RPMI7951 (cell line): ENCODE measurements at regions not wholly inside any gene's neighbourhood (a gene's known extent, or its start where the extent isn't known, plus 50 kb on each side); places are given as distances from the start of the nearest gene placed in this dataset.
"Not testable (repeated sequence)": the region's sequence is repeated elsewhere in the genome, so short reads cannot be mapped to it uniquely, and the experiment has no call there.

Experiments used
- DNase-seq: peaks from one replicate; pipeline ENCODE4 v3.0.0-alpha.2; 2012; ENCODE audit warnings: low read depth

DNA sequence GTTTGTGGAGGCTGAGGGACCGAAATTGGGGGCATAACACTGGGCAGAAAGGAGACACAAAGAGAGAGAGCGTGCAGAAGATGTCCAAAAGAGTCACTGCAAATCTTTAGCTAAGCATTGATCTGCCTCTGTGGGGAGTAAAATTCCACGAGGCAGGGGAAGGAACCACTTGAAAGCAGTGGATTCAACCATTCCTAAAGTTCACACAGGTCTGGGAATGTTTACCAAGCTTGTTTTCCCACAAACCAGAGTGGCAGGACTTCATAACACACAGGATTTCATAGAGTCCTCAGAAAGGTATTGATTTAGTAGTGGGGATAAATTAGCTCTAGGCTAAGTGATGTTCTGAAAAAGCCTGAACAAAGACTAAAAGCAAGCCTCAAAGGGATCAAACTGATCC is 66.1 kb upstream of the RPL38 start:
- no peak for DNase-seq

DNA sequence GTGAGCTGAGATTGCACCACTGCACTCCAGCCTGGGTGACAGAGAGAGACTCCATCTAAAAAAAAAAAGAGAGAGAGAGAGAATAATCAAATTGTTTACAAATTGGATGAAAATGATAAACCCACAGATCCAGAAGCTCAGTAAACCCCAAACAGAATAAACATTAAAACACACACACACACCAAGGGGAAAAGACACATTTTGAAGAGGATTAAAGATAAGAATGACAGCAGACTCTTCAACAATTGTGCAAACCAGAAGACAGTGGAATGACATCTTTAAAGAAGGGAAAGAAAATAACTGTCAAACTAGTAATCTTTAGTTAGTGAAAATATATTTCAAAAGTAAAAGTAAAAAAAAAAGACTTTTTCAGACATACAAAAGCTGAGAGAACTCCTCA is 64.4 kb upstream of the RPL38 start:
- no peak for DNase-seq

DNA sequence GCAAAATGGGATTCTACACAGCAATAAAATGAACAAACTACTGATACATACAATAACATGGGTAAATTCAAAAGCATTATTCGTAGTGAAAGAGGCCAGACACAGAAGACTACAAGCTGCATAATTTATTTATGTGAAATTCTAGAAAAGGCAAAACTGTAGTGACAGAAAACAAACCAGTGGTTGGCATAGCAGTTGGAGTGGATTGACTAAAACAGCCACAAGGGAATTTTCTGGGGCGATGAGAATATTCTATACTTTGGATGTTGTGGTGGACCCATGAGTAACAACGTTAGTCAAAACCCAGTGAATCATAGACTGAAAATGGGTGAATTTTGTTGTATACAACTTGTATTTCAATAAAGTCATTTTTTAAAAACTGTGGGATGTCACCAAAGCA is 63.2 kb upstream of the RPL38 start:
- DNase-seq = no peak

DNA sequence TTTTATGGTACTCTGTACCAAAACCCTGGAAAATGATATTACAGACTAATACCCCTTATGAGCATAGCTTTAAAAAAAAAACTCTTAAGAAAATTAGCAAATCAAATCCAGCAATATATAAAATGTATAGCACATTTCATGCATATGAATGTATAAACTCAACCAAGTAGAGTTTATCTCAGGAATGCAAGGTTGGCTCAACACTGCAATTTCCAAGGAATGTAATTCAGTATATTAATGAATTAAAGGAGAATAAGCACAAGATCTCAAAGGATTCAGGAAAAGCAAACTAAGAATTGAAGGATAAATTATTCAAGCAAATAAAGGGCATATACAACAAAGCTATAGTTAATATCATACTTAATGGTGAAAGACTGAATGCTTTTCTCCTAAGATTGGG is 61.9 kb upstream of the RPL38 start:
- no peak for DNase-seq

DNA sequence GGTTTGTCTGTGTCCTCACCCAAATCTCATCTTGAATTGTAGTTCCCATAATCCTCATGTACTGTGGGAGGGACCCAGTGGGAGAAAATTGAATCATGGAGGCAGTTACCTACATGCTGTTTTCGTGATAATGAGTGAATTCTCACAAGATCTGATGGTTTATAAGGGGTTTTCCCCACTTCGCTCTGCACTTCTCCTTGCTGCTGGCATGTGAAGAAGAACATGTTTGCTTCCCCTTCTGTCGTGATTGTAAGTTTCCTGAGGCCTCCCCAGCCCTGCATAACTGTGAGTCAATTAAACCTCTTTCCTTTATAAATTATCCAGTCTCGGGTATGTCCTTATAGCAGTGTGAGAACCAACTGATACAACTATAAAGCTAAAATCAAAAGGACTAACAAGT is 60.2 kb upstream of the RPL38 start:
- DNase-seq = not testable (repeated sequence)

DNA sequence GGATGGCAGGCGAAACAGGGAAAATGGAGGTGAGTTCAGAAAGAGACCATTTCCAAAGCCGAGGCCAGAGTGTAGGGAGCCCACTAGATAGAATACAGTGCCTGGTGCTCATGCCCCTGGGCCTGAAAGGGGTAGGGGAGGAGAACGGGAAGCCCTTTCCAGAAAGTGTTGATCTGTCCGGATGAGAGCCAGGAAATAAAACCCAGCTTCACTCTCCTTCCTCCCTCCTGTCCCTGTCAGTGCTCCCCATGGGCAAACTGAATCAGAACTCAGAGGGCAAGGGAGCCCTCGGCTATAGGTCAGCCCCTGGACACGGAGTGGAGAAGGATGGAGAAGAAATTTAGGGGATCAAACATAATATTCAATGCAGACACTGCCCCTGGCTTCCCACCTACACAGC is 57.7 kb upstream of the RPL38 start:
- DNase-seq = no peak

DNA sequence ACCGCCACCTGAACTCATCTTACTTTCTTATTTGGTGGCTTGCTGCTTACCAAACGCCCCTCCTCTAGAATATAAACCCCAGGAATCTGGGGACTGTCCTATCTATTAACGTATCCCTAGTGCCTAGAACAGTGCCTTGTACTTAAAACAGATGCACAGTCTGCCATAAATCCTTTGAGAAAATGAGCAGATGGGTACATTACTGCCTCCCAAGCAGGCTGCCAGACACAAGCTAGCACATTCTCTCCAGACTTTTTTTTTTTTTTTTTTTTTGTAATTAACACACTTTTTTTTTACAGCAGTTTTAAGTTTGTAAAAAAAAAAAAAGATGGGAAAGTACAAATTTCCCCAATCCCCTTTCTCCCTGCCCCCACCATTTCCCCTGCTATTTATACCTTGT is 57.3 kb upstream of the RPL38 start:
- no peak for DNase-seq

DNA sequence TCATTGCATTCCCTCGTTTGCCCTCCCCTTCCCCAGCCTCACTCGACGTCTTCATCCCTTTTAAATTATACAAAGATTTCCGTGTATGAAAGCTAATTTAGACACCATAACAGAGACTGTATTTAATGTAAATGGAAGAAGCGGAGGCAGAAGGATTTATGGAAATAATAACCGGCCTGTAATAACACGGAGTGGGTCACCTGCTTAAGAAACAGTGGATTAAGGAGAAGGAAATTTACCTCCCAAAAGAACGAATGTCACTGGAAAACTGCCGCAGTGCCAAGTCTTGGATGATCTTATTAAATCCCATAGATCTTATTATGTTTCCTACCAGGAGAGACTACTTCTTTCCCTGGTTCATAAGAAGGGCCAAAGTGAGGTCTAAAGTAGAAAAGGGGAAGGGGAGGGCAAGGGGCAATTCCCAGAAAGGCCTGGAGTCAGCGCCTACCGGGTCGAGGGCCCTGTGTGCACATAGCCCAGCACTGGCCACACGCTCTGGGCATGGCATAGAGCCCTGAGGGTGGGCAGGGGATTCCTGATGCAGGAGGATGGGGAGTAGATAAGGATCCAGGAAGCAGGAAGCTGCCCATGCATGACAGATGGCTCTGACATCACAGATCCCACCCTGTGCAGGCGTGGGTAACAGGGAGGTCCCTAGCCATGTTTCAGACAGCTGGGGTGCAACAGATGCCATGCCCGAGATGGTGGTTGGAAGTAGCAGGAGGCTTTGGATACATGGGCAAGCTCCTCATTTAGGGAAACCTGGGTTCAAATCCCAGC is 56.2 kb upstream of the RPL38 start:
- DNase-seq = no peak

DNA sequence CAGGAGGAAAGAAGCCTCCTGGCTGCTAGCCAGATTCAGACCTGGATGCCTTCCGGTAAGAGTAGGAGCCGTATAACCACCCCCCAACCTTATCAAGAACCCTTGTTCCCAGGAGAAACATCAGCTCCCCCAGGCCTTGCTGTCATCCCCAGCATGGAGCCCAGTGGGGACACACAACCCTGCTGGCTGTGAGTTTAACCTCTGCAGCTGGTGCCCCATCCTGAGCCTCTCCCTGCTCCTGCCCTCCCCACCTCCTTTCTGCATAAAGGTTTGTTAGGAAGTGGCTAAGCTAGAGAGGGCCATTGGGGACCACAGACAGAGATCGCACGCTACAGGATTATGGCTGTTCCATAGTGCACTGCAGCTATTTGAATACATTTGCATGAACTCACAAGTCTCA is 55.5 kb upstream of the RPL38 start:
- no peak for DNase-seq

DNA sequence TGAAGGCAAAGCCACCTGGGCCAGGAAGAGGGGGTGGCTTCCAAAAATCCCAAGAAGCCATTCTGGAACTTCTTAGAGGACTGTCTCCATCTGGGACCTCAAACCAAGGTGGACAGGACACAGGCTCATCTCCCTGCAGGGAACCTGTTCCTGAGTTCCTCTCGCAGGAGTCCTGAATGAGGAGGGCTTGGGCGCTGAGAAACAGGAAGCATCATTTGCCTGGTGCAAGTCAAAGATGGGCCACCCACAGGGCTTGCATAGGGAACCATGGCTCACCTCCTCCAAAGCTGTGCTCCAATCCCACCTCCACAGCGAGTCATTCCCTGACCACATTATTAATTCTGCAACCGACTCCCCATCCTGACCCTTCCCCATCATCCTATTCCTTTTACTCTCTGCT is 55.0 kb upstream of the RPL38 start:
- no peak for DNase-seq

DNA sequence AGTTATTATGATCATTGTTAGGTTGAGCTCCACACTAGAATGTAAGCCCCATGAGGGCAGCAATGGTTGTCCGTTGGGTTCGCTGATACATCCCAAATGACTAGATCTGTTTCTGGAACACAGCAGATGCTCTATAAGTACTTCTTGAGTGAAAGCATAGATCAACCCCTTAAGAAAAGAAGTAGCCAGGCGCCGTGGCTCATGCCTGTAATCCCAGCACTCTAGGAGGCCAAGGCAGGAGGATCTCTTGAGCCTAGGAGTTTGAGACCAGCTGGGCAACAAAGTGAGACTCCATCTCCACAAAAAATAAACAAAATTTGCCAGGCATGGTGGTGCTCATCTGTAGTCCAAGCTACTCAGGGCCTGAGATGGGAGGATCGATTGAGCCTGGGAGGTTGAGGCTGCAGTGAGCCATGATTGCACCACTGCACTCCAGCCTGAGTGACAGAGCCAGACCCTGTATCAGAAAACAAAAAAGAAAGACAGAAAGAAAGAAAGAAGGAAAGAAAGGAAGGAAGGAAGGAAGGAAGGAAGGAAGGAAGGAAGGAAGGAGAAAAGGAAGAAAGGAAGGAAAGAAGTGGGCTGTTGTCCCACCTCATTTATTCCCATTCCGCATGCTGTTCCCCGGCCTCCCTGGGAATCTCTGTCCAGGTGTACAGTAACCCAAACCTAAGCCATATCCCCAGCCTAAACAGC is 54.4 kb upstream of the RPL38 start:
- DNase-seq = no peak

DNA sequence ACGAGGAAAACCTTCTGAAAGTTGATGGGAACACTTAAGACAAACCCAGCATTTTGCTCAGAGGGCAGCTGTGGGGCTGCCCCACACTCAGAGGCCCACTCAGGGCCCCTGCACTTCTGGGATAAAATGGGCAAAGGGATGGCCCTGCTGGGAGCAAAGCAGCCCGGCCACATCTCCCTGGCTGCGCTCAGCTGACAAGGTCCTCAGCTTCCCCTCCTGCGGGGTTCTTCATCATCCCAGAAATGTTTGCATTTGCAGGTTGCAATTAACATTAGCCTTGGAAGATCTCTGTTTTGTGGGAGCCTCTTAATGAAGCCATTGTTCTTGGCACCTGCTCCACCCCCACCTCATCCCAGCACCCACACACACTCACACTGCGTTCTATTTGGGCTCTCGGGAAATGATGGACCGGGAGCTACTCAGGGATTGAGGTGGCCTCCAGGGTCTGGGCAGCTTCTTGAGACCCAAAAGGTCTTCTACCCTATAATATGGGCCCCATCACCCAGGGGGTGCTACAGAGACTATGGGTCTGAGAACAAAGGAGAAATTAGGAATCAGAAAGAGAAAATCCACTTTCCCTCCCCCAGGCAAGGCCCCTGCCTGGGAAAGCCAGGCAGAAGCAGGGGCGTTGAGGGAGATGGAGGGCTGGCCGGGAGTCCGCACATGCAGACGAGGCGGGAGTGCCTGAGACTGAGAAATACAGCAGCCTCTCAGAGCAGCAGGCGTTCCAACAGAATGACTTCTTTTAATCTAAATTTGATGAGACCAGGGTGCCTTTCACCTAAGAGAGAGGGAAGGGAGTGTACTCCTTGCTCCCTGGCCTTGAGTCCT is 53.7 kb upstream of the RPL38 start:
- no peak for DNase-seq

DNA sequence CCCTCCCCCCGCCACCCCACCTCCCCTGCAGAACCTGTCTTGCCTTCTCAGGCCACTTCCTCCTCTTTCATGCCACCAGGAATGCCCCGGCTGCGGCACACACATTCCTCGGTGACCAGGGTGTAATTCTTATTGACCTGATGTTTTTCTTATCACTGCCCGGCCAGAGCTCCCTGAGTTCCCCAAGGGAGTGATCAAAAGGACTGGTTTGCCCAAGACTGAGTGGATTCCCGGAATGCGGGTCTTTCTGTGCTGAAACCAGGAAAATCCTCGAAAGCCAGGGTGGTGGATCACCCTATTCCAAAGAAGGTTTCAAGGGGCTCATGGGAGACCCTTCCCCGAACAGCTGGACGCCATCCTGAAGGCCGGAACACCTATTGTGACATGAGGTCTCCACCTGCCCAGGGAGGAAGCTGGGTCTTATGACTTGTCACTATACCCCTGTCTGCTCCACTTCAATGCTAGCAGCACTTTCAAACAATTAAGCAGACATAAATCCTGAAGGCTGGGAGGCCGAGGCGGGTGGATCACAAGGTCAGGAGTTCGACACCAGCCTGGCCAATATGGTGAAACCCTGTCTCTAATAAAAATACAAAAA is 53.0 kb upstream of the RPL38 start:
- DNase-seq = no peak

DNA sequence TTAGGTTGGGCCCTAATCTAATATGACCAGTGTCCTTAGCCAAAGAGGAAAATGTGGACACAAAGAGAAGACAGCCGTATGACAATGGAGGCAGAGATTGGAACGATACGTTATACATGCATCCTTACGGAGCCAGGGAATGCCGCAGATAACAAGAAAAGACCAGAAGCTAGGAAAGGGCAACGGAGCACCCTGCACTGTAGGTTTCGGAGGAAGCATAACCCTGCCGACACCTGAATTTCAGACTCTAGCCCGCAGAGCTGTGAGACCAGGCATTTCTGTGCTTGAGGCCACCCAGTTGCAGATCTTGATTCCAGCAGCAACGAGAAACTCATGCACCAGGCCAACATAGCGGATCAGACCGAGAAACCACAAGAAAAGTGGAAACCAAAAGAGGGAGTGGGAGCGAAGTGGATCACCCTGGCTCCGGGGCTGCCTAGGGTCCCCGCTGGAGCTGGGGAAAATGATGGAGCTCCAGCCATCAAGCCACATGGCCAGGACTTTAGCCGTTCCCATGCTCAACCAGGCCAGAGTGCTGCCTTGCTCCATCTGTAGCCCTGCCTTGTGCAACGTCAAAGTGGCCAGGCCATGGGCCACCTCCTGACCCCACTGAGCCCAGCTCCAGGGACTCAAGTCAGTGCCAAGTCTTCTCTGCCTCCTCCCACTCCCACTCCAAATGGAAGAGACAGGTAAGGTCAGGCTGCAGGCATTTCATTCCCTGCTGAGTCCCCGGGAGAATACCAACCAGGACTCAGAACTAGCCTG is 51.7 kb upstream of the RPL38 start:
- DNase-seq = no peak

DNA sequence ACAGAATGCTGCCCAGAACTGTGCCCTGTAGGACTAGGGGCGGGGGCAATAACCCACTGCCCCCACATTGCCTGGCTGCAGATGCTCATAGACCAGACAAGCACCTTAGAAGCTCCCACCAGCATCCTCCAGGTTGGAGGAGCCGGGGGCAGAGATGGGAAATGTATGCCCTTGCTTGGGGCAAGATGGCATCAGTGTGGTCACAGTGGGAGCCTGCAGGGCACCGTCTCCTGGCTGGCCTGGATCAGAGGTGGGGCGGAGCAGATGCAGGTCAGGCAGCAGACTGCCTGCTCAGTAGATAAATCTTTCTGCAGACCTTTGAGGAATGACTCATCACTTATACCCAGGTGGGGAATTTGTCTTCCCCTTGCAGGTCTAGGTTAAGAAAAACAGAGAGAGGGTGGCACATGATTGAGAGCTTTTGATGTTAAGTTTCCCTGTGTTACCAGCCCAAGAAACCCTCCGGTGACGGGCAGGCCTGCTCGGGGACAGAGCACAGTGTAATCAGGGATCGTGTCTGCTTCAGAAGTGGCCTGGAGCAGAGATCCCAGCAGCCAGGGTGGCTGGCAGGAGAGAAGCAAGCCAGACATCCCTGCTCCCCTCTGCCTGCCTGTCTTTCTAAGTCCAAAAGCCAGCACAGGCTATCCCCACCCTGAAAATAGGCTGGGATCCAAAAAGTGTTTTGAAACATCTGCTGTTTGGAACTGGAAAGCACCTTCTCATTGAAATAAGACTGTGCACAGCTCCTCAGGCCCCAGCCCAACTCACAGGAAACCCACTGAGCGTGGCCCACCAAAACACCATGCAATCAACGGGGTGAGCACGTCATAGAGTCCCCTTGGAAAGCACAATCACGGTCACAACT is 50.7 kb upstream of the RPL38 start:
- no peak for DNase-seq

DNA sequence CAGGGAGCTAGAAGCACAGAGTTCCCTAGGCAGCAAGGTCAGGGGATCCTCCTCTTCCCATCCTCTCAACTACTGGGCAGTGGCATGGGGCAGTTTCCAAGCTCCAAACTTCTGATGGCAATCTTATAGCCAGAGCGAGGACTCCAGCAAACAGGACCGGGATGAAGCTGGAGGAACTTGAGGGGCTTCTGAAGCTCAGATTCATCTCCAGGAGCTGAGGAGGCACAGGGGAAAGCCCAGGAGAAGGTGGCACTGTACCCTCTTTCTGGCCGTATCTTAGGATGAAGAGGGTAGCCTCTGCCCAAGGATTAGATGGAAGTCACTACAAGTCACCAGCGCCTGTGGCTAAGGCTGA is 50.0 kb upstream of the RPL38 start:
- no peak for DNase-seq
